Bronchial epithelial cell (primary cell): ENCODE measurements at regions not wholly inside any gene's neighbourhood (a gene's known extent, or its start where the extent isn't known, plus 50 kb on each side); places are given as distances from the start of the nearest gene placed in this dataset.
"Not testable (repeated sequence)": the region's sequence is repeated elsewhere in the genome, so short reads cannot be mapped to it uniquely, and the experiment has no call there.

ENCODE experiments used
- DNase-seq: peaks from one replicate; pipeline ENCODE4 v3.0.0-alpha.2; 2010; ENCODE audit warnings: low read depth
- FAIRE-seq: peaks from 2 replicates; lab custom pipeline; 2011; peaks lifted over from hg19 to GRCh38; lab: Jason Lieb, UNC
- H3K27me3 ChIP-seq: 2 replicates; pipeline ENCODE4 v1.5.1; 2011; ENCODE audit warnings: low read length; ENCODE audit not compliant: control insufficient read depth, insufficient read depth
- H3K36me3 ChIP-seq: 2 replicates; pipeline ENCODE4 v1.5.1; 2011; ENCODE audit warnings: low read length; ENCODE audit not compliant: control insufficient read depth, insufficient read depth
- H3K4me3 ChIP-seq: 2 replicates; pipeline ENCODE4 v1.5.1; 2011; ENCODE audit warnings: mild to moderate bottlenecking, low read depth, low read length, control low read depth
- TF ChIP-seq, protein P1 (sequence below): IDR thresholded peaks from 2 replicates; pipeline ENCODE4 v1.5.1; 2011; ENCODE audit warnings: mild to moderate bottlenecking, moderate library complexity, low read length, control low read depth, inconsistent platforms; ENCODE audit not compliant: insufficient read depth, severe bottlenecking

DNA sequence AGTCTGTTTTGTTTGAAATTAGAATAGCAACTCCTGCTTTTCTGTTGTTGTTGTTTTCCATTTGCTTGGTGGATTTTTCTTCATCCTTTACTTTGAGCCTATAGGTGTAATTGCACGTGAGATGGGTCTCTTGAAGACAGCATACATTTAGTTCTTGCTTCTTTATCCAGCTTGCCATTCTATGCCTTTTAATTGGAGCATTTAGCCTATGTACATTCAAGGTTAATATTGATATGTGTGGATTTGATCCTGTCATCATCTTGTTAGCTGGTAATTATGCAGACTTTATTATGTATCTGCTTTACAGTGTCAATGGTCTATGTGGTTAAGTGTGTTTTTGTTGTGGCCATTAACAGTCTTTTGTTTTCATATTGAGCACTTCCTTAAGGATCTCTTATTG is 708.9 kb upstream of the ANKRD30A start:
- H3K36me3 ChIP-seq, result no peaks in the 10 kb centered on the region
- FAIRE-seq (no peak), DNase-seq (no peak)
- no peak overlapping the region for H3K4me3 ChIP-seq
- no peaks in the 10 kb centered on the region for H3K27me3 ChIP-seq
- TF ChIP-seq, protein P1, sequence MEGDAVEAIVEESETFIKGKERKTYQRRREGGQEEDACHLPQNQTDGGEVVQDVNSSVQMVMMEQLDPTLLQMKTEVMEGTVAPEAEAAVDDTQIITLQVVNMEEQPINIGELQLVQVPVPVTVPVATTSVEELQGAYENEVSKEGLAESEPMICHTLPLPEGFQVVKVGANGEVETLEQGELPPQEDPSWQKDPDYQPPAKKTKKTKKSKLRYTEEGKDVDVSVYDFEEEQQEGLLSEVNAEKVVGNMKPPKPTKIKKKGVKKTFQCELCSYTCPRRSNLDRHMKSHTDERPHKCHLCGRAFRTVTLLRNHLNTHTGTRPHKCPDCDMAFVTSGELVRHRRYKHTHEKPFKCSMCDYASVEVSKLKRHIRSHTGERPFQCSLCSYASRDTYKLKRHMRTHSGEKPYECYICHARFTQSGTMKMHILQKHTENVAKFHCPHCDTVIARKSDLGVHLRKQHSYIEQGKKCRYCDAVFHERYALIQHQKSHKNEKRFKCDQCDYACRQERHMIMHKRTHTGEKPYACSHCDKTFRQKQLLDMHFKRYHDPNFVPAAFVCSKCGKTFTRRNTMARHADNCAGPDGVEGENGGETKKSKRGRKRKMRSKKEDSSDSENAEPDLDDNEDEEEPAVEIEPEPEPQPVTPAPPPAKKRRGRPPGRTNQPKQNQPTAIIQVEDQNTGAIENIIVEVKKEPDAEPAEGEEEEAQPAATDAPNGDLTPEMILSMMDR, result no peak

DNA sequence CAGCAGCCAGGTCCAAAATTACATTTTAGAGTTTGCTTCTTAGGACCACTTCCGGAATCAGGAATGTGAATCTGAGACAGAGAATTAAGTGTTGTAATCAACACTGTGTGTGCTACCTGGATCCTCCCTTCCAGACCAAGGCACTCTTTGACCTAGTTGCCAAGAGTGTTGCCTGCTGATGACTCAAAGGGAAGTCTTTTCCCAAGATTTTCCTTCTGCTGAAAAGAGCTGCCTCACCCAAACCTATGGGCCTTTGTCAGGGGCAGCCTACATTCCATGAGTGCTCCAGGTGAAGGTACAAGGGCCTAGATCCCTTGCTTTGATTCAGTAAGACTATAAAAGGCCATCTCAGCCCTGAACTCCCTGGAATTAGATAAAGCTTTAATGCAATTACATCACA is 712.5 kb upstream of the ANKRD30A start:
- H3K27me3 ChIP-seq, result no peaks in the 10 kb centered on the region
- no peak overlapping the region for H3K4me3 ChIP-seq
- FAIRE-seq (peak; percentile 40), DNase-seq (peak; percentile 79)
- H3K36me3 ChIP-seq, result no peaks in the 10 kb centered on the region
- TF ChIP-seq, protein P1, result no peak

DNA sequence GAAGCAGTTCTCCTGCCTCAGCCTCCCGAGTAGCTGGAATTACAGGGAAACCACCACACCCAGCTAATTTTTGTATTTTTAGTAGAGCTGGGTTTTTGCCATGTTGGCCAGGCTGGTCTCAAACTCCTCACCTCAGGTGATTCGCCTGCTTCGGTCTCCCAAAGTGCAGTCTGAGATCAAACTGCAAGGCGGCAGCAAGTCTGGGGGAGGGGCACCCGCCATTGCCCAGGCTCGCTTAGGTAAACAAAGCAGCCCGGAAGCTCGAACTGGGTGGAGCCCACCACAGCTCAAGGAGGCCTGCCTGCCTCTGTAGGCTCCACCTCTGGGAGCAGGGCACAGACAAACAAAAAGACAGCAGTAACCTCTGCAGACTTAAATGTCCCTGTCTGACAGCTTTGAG is 725.2 kb upstream of the ANKRD30A start:
- not testable (repeated sequence) for H3K27me3 ChIP-seq, H3K4me3 ChIP-seq, FAIRE-seq, H3K36me3 ChIP-seq
- DNase-seq, result peak; percentile 17

DNA sequence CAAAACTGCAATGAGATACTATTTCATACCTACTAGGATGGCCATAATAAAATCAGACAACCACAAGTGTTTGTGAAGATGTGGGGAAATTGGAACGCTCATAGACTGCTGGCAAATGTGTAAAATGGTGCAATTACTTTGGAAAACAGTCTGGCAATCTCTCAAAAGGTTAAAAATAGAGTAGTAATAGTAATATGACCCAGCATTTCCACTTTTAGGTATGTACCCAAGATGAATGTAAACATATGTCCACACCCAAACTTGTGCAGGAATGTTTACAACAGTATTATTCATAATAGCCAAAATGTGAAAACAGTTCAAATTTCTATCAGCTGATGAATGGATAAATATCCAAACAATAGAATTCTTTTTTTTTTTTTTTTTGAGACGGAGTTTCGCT is 731.6 kb upstream of the ANKRD30A start:
- no peaks in the 10 kb centered on the region for H3K36me3 ChIP-seq
- no peak overlapping the region for H3K4me3 ChIP-seq
- H3K27me3 ChIP-seq, result no peaks in the 10 kb centered on the region
- FAIRE-seq (no peak), DNase-seq (peak; percentile 81)
- TF ChIP-seq, protein P1, result no peak

DNA sequence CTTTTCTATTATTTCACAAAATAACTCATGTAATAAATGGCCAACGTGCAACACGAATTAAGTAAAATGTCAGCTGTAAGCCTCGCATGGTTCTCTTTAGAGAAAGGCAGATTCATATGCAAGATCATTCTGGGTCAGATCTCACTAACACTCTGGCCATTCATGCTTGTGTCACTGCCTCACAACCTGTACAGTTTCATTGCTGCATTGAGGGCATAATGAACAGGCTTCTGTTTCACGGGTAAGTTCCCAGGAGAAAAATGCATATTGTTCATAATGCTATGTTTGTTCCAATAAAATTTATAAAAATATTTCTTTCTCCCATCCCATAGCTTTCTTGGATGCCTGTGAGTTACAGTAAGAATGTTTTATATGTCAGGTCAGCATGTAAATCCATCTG is 734.0 kb upstream of the ANKRD30A start:
- Histone ChIP-seq H3K36me3 (no peaks in the 10 kb centered on the region), H3K4me3 (no peak overlapping the region), H3K27me3 (no peaks in the 10 kb centered on the region)
- DNase-seq (no peak), FAIRE-seq (no peak)
- TF ChIP-seq, protein P1, result no peak

DNA sequence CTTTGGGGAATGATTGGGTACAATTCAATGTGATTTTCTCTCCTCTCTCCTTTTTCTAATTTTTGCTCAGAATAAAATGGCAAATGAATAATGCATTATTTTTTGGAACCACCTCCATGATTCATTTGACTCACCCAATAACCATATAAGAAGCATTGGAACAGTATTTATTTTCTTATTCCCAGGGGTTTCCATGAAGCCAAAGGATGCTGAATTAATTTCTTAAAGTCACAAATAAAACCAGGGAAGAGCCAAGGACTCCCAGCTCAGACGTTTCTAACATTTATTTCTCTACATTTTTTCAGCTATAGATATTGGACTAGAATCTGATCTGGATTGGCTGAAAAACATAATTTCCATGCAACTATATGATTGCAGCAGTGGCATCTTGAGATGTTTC is 735.2 kb upstream of the ANKRD30A start:
- Histone ChIP-seq H3K36me3 (no peaks in the 10 kb centered on the region), H3K27me3 (no peaks in the 10 kb centered on the region), H3K4me3 (no peak overlapping the region)
- TF ChIP-seq, protein P1, result no peak
- FAIRE-seq (no peak), DNase-seq (no peak)
